ENCODE measurements at regions not wholly inside any gene's neighbourhood (a gene's known extent, or its start where the extent isn't known, plus 50 kb on each side); places are given as distances from the start of the nearest gene placed in this dataset.

DNA sequence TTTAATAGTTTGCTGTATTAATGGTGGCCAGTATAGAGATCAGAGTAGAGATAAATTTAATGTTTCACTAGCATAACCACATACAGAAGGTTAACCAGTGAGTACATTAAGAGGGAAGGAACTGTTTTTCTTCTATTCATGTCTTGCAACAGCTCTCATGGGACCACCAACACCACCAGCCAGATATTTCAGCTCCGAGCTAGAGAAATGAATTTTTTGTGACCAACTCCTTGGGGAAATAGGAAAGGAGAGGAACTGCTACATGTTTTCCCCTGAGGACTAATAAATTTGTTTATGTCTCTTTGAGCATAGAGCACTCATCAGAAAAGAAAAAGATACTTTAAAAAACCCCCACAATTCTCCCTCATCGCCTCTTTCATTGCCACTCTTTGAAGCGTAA lies 247.5 kb downstream of the MBNL1 start:
- intact Hi-C loops (cut with DNase I) = no loop called here
- ATAC-seq = no peak
- DNase-seq (ENCODE audit: missing footprints) = no peak

DNA sequence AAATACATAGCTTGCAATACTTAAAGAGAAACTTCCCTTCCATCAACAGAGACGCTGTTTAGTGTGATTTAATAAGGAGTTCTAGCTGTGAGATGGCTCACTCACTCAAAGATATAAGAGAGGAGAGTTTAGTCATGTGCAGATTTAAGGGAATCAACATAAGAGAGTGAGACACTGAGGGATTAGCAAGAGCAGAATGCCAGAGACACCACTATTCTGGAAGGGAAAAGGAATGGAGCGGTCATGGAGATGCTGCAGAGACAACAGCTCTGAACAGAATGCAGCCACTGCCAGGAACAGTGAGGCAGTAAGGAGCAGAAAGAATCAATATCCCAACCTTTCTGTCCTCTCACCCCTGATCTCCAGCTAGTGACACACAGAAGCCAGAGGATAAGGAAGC lies 248.8 kb downstream of the MBNL1 start:
- no peak for ATAC-seq
- DNase-seq (ENCODE audit: missing footprints) = no peak
- intact Hi-C loops (cut with DNase I) = no loop called here

DNA sequence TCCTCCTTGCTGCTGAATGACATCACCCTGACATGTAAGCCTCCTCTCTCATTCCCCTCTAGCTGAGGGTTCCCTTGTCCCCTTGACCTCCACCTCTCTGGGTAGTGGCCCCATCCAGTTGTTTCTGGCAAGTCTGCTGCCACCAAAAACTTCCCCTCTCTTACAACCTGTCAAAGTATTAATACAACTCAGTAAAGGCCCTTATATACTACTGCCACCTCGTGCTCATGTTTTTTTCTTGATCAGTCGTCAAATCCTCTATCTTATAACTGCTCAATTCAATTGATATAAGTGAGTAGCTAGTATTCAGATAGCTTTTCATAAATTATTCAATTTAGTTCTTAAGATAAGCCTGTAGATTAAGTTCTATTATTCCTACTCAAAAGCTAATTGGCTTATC lies 249.6 kb downstream of the MBNL1 start:
- intact Hi-C loops (cut with DNase I) = no loop called here
- no peak for DNase-seq (ENCODE audit: missing footprints)
- ATAC-seq = no peak

DNA sequence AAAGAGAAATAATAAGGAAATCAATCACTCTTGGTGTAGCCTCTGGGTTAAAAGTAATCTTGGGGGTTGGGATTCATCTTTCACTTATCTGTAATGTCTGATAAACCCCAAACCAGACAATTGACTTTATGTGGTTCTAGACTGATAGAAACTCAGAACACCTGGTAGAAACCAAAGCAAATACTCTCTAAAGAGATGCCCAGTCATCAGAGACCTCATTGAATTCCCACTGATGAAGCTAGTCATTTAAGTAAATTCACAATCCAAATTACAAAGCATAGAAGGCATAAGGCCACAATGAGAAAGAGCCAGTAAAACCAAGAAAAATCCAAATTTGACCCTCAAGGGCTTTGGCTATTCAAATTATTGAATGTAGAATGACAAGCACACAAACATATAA lies 250.6 kb downstream of the MBNL1 start:
- no peak for DNase-seq (ENCODE audit: missing footprints)
- intact Hi-C loops (cut with DNase I) = no loop called here

DNA sequence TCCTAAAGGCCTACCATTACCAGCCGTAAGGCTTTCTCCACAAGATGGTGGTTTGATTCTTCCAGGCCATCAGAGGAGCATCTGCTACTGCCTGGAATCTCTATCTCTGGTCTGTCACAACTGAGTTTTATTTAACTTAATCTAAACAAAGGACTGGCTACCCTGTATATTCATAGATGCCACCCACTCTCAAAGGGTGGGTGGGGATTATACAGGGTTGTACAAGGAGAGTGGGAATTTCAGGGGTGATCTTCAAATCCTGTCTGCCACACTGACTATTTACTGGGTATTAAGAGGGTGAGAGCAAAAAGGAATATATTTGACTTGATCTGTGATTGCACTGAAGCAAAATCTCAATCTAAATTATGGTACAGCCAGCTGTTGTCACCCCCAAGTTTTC lies 253.3 kb downstream of the MBNL1 start:
- intact Hi-C loops (cut with DNase I) = loop anchor here (5.0 kb wide), 1 partner anchor 45 kb away; no protein-coding TSS in a partner anchor

More for the DNA sequence above, 250.6 kb downstream of the MBNL1 start:
- ATAC-seq = no peak

DNA sequence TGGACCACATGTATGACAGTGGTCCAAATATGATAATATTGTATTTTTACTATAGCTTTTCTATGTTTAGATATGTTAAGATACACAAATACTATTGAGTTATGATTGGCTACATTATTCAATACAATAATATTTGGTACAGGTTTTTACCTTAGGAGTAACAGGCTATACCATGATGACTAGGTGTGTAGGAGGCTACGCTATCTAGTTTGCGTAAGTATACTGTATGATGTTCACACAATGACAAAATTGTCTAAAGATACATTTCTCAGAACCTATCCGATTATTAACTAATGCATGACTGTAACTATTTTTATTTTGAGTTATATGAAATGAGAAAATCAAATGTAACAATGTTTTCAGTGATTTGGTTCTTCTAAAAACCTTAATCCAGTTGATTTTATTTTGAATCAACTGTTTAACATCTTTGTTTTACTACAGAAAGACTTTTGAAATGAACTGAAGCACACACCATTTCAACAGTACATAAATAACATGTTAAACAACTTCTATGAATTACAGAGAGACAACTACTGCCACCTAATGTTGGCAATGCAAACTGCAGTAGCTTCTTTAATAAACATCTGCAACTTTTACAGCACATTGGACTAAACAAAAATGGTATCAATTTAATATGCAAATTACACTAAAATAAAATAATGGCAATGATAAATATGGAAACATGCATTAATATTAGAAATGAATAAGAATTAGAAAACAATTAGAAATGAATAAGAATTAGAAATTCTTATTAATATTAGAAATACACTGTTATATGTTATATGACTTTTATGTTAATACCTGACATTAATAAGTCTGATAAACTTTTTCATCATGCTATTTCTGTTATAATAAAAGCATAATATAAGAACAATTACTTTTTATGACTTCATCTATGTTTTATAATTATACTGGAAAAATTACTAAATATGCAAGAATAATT lies 255.7 kb downstream of the MBNL1 start:
- DNase-seq (ENCODE audit: missing footprints) = no peak
- ATAC-seq = no peak
- intact Hi-C loops (cut with DNase I) = loop anchor here (5.0 kb wide), 2 partner anchors 47 to 452 kb away; no protein-coding TSS in a partner anchor

More for the DNA sequence above, 253.3 kb downstream of the MBNL1 start:
- ATAC-seq (no peak), DNase-seq (ENCODE audit: missing footprints) (no peak)

DNA sequence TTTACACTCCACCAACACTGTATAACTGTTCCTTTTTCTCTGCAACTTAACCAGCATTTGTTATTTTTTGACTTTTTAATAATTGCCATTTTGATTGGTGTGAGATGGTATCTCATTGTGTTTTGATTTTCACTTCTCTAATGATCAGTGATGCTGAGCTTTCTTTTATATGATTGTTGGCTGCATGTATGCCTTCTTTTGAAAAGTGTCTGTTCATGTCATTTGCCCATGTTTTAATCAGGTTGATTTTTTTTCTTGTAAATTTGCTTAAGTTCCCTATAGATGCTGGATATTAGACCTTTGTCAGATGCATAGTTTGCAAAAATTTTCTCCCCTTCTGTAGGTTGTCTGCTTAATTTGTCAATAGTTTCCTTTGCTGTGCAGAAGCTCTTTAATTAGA lies 263.0 kb downstream of the MBNL1 start:
- DNase-seq (ENCODE audit: missing footprints) = no peak
- intact Hi-C loops (cut with DNase I) = no loop called here

DNA sequence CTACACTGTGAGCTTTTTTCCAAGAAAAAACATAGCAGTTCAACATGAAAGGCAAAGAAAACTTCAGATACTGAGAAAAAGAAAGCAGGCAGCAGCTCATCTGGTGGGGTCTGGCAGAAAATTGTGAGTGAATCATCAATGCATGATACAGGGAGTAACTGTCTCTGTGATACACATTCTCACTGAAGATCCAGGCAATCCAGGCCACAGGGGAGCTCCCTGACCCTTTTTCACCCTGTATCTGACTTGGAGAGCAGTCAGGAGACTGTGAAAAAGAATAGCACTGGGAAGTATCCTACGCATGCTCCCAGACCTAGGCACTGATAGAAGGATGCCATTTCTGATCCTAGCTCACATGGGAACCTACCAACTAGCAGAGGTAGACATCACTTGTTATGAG lies 269.8 kb downstream of the MBNL1 start:
- ATAC-seq = no peak
- intact Hi-C loops (cut with DNase I) = no loop called here

More for the DNA sequence above, 263.0 kb downstream of the MBNL1 start:
- no peak for ATAC-seq

DNA sequence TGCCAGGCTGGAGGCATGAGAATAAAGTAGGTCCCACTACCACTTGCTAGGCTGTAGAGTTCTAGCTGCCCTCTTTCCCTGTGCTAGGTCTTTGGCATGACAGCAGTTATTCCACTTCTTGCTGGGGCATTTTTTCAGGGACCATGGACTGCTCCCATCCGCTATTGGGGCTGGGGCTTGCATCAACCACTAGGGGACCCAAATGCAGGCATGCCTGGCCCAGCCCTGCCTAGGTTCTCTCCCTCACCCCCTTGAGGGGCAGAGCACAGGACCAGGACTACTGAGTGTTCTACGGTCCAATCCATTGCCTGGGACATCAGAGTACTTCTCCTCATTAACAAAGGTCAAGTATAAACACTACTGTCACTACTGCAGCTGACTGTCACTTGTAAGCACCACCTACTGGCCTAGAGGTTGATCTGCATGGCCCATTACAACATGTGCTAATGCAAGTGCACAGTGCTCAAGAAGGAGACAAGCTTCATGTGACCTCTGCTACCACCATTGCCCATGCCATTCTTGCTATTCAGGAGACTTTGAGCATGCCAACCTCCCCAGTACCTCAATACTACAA lies 270.5 kb downstream of the MBNL1 start:
- ATAC-seq (no peak), DNase-seq (ENCODE audit: missing footprints) (no peak)
- intact Hi-C loops (cut with DNase I) = no loop called here

More for the DNA sequence above, 269.8 kb downstream of the MBNL1 start:
- DNase-seq (ENCODE audit: missing footprints) = no peak

DNA sequence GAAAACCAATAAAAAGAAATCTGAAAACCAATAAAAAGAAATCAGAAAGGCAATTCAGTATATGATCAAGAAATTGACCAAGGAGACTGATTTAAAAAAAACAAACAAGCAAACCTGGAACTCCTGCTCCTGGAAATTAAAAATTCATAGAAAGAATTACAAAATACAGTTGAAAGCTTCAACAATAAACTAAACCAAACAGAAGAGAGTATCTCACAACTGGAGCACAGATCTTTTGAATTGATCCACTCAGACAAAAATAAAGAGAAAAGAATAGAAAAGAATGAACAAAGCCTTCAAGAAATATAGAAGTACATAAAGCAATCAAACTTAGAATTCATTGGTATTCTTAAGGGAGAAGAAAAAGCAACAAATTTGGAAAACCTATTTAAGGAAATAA lies 271.4 kb downstream of the MBNL1 start:
- ATAC-seq = no peak
- intact Hi-C loops (cut with DNase I) = no loop called here
- DNase-seq (ENCODE audit: missing footprints) = no peak

DNA sequence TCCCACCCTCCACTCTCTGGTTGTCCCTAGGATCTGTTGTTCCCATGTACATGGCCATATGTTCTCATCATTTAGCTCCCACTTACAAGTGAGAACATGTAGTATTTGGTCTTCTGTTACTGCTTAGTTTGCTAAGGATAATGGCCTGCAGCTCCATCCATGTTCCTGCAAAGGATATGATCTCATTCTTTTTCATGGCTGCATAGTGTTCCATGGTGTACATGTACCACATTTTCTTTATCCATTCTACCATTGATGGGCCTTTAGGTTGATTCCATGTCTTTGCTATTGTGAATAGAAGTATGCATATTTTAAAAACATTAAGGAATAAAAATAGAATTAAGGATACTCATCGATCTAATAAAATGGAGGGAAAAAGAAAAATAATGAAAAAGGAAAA lies 278.4 kb downstream of the MBNL1 start:
- intact Hi-C loops (cut with DNase I) = no loop called here
- ATAC-seq = no peak

DNA sequence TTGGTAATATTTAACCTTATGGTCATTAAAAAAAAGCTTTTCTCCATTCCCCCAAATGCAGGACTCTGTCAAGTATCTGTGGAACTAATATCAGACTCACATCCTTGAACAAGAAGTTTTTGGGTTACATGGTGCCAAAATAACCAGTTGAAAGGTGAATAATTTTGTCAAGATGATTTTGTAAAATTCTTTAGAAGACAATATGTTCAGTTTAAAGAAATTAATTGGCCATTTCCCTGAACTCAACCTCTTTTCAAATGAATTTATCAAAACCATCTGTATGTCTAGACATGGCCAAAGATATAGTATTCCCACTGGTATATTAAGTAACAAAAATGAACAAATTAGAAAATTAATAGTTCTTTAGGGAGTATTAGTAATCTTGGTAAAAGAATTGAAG lies 280.5 kb downstream of the MBNL1 start:
- no peak for DNase-seq (ENCODE audit: missing footprints)
- intact Hi-C loops (cut with DNase I) = no loop called here
- no peak for ATAC-seq

More for the DNA sequence above, 278.4 kb downstream of the MBNL1 start:
- DNase-seq (ENCODE audit: missing footprints) = no peak

DNA sequence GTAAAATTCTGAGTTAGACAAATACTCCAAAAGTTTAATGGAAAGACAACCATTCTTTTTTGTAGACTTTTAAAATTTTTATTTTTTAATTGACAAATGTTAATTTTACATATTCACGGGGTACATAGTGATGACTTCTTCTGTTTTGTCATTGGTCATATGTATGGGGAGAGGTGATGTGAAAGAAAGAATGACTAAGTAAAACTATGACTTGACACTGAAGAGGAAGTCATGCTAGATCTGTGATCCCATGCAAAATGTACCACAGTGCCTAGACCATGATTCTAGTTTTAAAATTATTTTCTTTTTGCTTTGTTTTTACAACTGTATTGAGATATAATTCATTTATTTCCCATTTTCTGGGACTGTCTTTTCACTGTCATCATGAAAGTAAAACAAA lies 281.6 kb downstream of the MBNL1 start:
- ATAC-seq (no peak), DNase-seq (ENCODE audit: missing footprints) (no peak)
- intact Hi-C loops (cut with DNase I) = no loop called here

DNA sequence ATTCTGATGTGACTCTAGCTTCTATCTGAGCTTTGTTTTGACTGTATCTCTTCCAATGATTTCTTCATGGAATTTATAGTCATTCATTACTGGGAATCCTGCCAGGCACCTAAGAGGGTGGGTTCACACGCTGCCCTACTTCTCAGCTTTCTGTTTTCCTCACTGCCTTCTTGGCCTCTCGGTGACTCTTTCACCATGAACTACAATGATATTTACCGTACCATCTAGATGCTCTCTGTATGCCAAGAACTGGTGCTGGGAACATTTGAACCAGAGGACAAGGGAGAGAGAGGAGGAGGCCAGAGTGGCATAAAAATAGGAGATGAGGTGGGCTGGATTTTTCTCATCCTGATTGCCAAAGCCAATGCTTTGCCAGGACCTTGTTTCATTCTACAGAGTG lies 280.0 kb upstream of the P2RY1 start:
- ATAC-seq = peak; percentile 17
- no peak for DNase-seq (ENCODE audit: missing footprints)
- intact Hi-C loops (cut with DNase I) = no loop called here

DNA sequence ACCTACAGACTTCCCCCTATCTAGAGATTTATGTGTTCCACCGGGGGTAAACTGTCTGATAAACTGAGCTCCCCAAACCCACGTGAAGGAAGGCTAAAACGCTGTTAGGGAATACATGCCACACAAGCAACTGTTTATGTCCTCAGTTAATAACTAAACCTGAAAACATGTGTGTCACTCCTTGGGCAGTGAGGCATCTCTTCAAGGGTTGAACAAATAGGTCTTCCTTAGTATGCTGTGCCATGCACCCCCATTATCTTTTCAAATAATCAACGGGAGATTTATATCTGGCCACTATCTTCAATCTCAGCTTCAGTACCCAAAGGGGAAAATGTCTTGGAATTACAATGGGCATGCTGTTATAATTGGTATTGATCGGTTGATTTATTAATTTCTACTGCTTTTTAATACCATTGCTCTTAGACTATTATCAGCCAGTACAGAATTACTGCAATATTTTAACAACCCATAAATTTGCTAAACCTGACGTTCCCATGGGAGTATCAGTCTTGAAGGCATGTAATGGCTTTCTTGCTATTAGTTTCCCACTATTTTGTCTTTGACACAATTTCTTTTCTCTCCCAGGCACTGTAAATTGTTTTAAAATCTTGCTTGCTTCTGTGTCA lies 279.2 kb upstream of the P2RY1 start:
- intact Hi-C loops (cut with DNase I) = no loop called here

DNA sequence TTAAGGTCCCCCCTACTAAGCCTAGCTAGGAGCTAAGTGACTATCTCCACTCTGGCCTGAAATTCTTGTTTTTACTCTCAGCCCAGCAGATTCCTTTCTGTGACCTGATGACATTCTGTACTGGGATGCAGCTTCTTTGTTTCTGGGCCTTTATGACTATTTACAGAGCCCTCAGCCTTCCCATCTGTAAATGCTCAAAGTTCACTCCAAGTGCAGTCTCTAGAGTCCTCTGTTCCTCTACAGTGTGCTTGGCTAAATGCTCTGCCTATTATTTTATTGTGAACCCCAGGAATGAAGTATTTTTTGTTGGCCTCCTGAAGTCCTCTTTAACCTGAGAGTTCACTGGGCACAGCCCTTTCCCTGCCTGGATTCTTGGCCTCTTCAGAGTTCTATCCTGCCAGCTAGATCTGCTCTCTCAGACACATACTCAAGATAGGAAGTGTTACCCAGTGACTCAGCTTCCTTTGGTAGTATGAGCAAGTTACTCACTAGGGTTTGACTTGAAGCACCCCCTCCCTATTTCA lies 278.1 kb upstream of the P2RY1 start:
- DNase-seq (ENCODE audit: missing footprints) (no peak), ATAC-seq (peak; percentile 92)
- intact Hi-C loops (cut with DNase I) = no loop called here

More for the DNA sequence above, 279.2 kb upstream of the P2RY1 start:
- ATAC-seq (no peak), DNase-seq (ENCODE audit: missing footprints) (no peak)

DNA sequence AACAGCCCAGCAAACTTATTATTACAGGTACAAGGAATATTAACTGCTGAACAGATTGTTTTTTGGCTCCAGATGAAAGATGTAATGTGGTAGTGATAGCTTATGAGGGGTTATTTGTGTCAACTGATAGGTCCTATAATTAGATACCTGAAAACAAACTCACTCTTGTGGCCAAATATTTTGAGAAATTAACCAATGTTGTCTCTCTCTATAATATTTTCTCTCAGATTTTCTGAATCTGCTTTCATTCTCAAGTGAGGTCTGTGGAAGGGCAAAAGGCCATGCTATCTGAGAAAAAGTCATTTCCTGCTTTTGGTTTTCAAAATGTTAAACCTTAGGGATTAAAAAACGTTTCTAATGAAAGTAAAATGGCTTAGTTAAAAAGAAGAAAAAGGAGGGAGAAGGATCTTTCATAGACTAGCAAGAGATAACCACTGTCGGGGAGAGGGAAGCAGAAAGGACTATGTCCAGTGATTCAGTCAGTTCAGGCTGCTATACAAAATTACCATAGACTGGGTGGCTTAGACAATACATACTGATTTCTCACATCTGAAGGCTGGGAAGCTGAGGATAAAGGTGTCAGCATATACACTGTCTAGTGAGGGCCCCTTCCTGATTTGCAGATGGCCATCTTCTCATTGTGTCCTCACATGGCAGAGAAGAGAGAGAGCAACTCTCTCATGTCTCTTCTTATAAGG lies 277.5 kb upstream of the P2RY1 start:
- intact Hi-C loops (cut with DNase I) = no loop called here
- no peak for DNase-seq (ENCODE audit: missing footprints)
- peak; percentile 43 for ATAC-seq

DNA sequence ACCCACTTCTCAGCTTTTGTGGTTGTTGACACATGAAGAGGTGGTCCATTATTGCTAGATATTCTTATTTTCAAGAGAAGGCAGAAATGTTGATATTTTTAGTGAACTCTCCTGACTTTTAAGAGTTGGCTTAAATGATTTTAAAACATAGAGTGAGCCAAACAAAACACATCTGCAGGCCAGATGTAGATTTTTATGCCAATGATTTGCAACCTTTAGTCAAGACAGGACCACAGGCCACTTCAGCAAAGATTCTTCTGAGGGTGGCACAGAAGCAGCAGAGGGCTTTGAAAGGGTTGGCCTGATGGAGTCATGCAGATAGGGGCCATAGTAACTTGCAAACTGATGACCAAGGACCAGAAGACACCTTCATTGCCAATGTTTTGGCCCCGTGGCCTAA lies 276.5 kb upstream of the P2RY1 start:
- intact Hi-C loops (cut with DNase I) = no loop called here
- DNase-seq (ENCODE audit: missing footprints) (no peak), ATAC-seq (no peak)

DNA sequence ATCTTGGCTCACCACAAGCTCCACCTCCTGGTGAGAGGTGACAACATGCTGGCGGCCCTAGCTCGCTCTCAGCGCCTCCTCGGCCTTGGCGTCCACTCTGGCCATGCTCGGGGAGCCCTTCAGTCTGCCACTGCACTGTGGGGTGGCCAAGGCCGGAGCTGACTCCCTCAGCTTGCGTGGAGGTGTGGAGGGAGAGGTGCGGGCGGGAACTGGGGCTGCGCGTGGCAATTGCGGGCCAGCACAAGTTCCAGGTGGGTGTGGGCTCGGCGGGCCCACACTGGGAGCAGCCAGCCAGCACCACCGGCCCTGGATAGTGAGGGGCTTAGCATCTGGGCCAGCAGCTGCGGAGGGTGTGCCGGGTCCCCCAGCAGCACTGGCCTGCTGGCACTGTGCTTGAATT lies 275.7 kb upstream of the P2RY1 start:
- DNase-seq (ENCODE audit: missing footprints) (no peak), ATAC-seq (no peak)
- intact Hi-C loops (cut with DNase I) = no loop called here

All from Right ventricle myocardium inferior (tissue), 1 donor.